Breast epithelium (tissue), 3 donors: ENCODE measurements at regions not wholly inside any gene's neighbourhood (a gene's known extent, or its start where the extent isn't known, plus 50 kb on each side); places are given as distances from the start of the nearest gene placed in this dataset.

ENCODE experiments used
- CTCF ChIP-seq, 3 donors: fragments of 450-650 bp; IDR thresholded peaks; one replicate each; pipeline ENCODE4 v1.5.1; 2016 to 2017; ENCODE audit warnings: antibody characterized with exemption in 3 of 3, mild to moderate bottlenecking in 3 of 3, moderate library complexity in 3 of 3
- POLR2A ChIP-seq: fragments of 450-650 bp; IDR thresholded peaks from one replicate; pipeline ENCODE4 v1.6.1; 2016; ENCODE audit warnings: antibody characterized with exemption, mild to moderate bottlenecking, moderate library complexity
- POLR2AphosphoS5 ChIP-seq, 3 donors: sonication (generic); formaldehyde crosslinking; IDR thresholded peaks; one replicate each; pipeline ENCODE4 v1.6.1; 2017; ENCODE audit warnings: antibody characterized with exemption in 3 of 3

DNA sequence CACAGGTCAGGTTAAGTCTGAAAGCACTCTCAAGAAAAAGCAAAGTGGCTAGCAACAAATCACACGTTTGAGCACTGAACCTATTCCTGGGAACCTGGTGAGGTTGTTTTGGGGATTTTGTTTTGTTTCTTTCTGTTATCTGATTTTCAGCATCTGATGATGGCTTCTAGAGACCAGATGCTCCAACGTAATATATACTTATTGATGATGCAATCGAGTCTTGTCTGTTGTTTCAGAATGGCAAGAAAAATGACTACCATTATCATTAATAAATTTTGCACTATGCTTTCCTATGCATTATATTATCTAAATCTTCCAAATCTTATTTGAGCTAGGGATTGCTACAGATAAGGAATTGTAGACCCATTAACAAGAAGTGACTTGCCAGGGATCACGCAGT, 312.3 kb upstream of the FAT3 start:
- TF ChIP-seq CTCF (IDR thresholded peaks at IDR 0.05) (no peak), POLR2A (no peak), POLR2AphosphoS5 (IDR thresholded peaks at IDR 0.05) (no peak)
